ENCODE measurements at regions not wholly inside any gene's neighbourhood (a gene's known extent, or its start where the extent isn't known, plus 50 kb on each side); places are given as distances from the start of the nearest gene placed in this dataset.
"Not testable (repeated sequence)": the region's sequence is repeated elsewhere in the genome, so short reads cannot be mapped to it uniquely, and the experiment has no call there.

- DNase-seq = no peak
Measured at GRCh38 chr4:103499094-103499493, 220.7 kb downstream of the TACR3 start.

- DNase-seq = no peak
Measured at GRCh38 chr4:103498161-103499070, 221.4 kb downstream of the TACR3 start.

- DNase-seq = no peak
Measured at GRCh38 chr4:103497692-103498091, 222.1 kb downstream of the TACR3 start.

GRCh38 chr4:103496800-103497199 lies 223.0 kb downstream of the TACR3 start:
- no peak for DNase-seq

GRCh38 chr4:103493450-103494159 lies 226.2 kb downstream of the TACR3 start:
- DNase-seq = no peak

- not testable (repeated sequence) for DNase-seq
Measured at GRCh38 chr4:103485296-103485695, 234.5 kb downstream of the TACR3 start.

- no peak for DNase-seq
Measured at GRCh38 chr4:103484521-103484920, 235.3 kb downstream of the TACR3 start.

GRCh38 chr4:103482893-103483292 lies 236.9 kb downstream of the TACR3 start:
- DNase-seq = no peak

GRCh38 chr4:103482471-103482870 lies 237.3 kb downstream of the TACR3 start:
- DNase-seq = no peak

- peak; percentile 5 for DNase-seq
Measured at GRCh38 chr4:103478734-103479133, 241.1 kb downstream of the TACR3 start.

- no peak for DNase-seq
Measured at GRCh38 chr4:103478210-103478609, 241.6 kb downstream of the TACR3 start.

GRCh38 chr4:103457566-103457965 lies 259.4 kb upstream of the CENPE start:
- DNase-seq = no peak

- no peak for DNase-seq
Measured at GRCh38 chr4:103451341-103451740, 253.2 kb upstream of the CENPE start.

GRCh38 chr4:103450693-103451092 lies 252.6 kb upstream of the CENPE start:
- no peak for DNase-seq

GRCh38 chr4:103449296-103450023 lies 251.3 kb upstream of the CENPE start:
- no peak for DNase-seq

GRCh38 chr4:103445377-103445776 lies 247.2 kb upstream of the CENPE start:
- no peak for DNase-seq

GRCh38 chr4:103443324-103443723 lies 245.2 kb upstream of the CENPE start:
- DNase-seq = peak; percentile 16

- DNase-seq = no peak
Measured at GRCh38 chr4:103429283-103429682, 231.1 kb upstream of the CENPE start.

GRCh38 chr4:103425406-103425805 lies 227.3 kb upstream of the CENPE start:
- no peak for DNase-seq

GRCh38 chr4:103424853-103425252 lies 226.7 kb upstream of the CENPE start:
- DNase-seq = no peak

GRCh38 chr4:103423261-103423660 lies 225.1 kb upstream of the CENPE start:
- DNase-seq = no peak

- no peak for DNase-seq
Measured at GRCh38 chr4:103422467-103423219, 224.5 kb upstream of the CENPE start.

- no peak for DNase-seq
Measured at GRCh38 chr4:103415801-103416200, 217.7 kb upstream of the CENPE start.

All from COR-L47 (cell line).